ENCODE measurements at regions not wholly inside any gene's neighbourhood (a gene's known extent, or its start where the extent isn't known, plus 50 kb on each side); places are given as distances from the start of the nearest gene placed in this dataset.

- TF ChIP-seq, protein P1, sequence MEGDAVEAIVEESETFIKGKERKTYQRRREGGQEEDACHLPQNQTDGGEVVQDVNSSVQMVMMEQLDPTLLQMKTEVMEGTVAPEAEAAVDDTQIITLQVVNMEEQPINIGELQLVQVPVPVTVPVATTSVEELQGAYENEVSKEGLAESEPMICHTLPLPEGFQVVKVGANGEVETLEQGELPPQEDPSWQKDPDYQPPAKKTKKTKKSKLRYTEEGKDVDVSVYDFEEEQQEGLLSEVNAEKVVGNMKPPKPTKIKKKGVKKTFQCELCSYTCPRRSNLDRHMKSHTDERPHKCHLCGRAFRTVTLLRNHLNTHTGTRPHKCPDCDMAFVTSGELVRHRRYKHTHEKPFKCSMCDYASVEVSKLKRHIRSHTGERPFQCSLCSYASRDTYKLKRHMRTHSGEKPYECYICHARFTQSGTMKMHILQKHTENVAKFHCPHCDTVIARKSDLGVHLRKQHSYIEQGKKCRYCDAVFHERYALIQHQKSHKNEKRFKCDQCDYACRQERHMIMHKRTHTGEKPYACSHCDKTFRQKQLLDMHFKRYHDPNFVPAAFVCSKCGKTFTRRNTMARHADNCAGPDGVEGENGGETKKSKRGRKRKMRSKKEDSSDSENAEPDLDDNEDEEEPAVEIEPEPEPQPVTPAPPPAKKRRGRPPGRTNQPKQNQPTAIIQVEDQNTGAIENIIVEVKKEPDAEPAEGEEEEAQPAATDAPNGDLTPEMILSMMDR (IDR thresholded peaks at IDR 0.05), result no peak
- TF ChIP-seq EZH2 (IDR thresholded peaks at IDR 0.05; ENCODE audit: borderline replicate concordance, insufficient read depth, low read depth, low read length, poor library complexity, severe bottlenecking), result no peak
These were observed 116.5 kb upstream of the MAN2A1 start for GRCh38 chr5:109573256-109573655.

Measured in B cell (primary cell).